Cardiac septum (tissue), 1 donor: ENCODE measurements at regions not wholly inside any gene's neighbourhood (a gene's known extent, or its start where the extent isn't known, plus 50 kb on each side); places are given as distances from the start of the nearest gene placed in this dataset.

ENCODE experiments used
- DNase-seq: peaks from one replicate; pipeline ENCODE4 v3.0.0-alpha.2; 2020; ENCODE audit warnings: low spot score
- intact Hi-C: fragments of 100-400 bp; cut with DNase I; formaldehyde crosslinking; loops from one replicate; pipeline ENCODE4 v1.14.0; 2022
- donor health status: DM: no; HTN: no; CAD: no.

GRCh38 chr14:54278665-54279295, 118.0 kb upstream of the CDKN3 start:
- intact Hi-C loops = no loop called here
- no peak for DNase-seq

GRCh38 chr14:54282849-54283248, 114.0 kb upstream of the CDKN3 start:
- intact Hi-C loops = no loop called here
- no peak for DNase-seq

GRCh38 chr14:54285030-54285429, 111.8 kb upstream of the CDKN3 start:
- DNase-seq = no peak
- intact Hi-C loops = no loop called here

DNA sequence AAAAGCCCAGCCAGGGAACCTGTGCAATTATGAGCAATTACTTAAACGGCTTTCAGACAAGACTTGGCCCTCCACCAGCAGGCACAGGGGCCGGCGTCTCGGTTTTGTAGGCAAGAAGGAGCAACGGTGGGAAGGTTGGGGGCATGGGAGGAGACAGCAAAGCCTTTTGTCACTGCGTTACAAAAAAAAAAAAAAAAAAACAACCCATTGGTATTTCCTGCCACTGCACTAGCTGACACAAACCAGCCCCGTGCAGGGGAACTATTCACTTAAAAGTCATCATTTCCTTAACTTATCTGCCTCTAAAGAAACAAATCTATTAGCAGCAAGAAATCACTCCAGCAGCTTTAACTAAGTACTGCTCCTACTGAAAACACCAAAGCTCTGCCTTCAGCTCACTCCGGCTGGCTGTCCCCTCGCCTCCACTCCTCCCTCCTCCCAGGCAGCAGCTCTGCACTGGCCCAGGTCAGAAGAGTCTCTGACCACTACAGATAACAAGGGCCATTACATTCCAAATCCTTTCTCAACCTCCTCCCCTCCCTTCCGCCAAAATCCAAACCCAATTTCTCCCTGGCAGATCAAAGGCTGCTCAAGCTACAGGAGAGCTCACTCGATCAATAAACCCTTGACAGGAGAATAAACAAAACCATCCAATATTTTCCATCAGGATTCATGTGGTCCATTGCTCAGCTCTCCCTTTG, 105.2 kb upstream of the CDKN3 start:
- intact Hi-C loops = no loop called here
- DNase-seq = no peak

GRCh38 chr14:54294802-54295201, 102.0 kb upstream of the CDKN3 start:
- DNase-seq = no peak

GRCh38 chr14:54299410-54300363, 97.1 kb upstream of the CDKN3 start:
- no peak for DNase-seq
- intact Hi-C loops = no loop called here

More at GRCh38 chr14:54294802-54295201, 102.0 kb upstream of the CDKN3 start:
- intact Hi-C loops = no loop called here

DNA sequence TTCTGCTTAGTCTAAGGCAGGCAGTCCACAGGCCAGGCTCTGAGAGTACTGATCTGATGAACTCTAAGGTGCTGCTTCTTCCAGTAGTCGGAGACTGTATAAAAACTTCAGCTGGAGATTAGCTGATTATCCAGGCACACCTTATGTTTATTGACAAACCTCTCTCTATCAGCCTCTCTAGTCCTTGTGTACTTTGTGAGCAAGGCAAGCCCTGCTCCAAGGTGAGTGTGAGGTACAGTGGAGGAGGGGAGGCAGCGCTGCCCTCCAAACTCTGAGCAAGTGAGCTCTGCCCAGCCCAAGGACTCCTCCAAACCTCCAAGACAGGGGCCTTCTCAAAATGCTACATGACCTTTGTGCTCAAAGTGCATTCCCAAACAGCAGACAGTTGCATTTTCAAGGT, 95.9 kb upstream of the CDKN3 start:
- no peak for DNase-seq
- intact Hi-C loops = no loop called here

GRCh38 chr14:54301359-54301758, 95.4 kb upstream of the CDKN3 start:
- no peak for DNase-seq
- intact Hi-C loops = no loop called here

GRCh38 chr14:54306806-54307205, 90.0 kb upstream of the CDKN3 start:
- DNase-seq = no peak
- intact Hi-C loops = no loop called here

DNA sequence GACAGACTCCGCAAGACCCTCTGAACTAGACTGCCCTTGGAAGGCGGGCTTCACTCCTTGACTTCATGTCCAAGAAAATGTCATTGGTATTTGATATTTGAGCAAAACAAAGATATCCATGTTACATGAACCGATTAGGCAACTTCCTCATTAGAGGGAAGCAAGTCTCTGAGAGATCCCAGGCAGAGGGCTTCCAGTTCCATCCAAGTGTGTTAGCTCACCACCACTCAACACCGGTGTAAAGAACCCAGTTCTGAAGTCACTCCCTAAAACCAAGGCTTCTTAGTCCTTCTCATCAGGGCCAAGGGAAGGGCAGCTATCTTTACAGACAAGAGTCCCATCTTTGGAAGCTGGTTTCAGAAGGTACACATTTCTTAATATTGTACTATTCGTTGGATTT, 87.2 kb upstream of the CDKN3 start:
- DNase-seq = no peak
- intact Hi-C loops = no loop called here

DNA sequence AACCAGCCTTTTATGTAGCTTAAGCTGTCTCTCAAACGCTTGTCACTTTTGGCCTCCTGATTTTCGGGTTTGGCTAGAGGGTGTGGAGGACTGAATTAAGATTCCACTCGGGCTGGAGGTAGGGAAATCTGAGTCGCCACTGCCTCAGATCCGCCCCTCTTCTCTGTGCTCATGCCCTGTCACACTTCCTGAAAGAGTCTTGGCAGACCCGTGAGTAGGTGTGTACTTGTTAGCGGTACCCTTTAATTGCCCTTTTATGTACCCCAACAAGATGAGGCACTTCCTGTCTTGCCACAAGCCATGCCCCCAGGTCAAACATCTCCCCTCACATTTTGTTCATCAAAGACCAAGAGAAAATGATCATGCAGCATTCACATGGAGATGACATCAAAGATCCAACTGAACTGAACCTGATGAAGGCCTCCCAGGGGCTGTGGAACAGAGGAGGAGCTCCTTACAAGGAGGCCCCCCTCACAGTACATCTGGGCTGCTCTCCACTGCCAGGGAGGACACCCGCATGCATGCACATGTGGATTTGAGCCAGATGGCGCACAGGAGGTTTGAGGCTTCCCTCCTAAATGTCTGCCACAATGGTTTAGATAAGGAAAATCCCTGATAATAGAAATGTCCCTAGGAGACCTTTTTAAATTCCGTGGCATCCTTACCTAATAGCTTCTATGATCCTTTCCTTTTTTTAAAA, 86.5 kb upstream of the CDKN3 start:
- intact Hi-C loops = no loop called here
- no peak for DNase-seq

GRCh38 chr14:54310851-54311228, 86.0 kb upstream of the CDKN3 start:
- intact Hi-C loops = no loop called here
- DNase-seq = no peak

GRCh38 chr14:54312166-54312801, 84.5 kb upstream of the CDKN3 start:
- intact Hi-C loops = no loop called here
- no peak for DNase-seq

- intact Hi-C loops = no loop called here
These were observed 82.3 kb upstream of the CDKN3 start for GRCh38 chr14:54314365-54315104.

GRCh38 chr14:54316652-54317051, 80.2 kb upstream of the CDKN3 start:
- no peak for DNase-seq
- intact Hi-C loops = no loop called here

More at GRCh38 chr14:54314365-54315104, 82.3 kb upstream of the CDKN3 start:
- DNase-seq = no peak

GRCh38 chr14:54317391-54317790, 79.4 kb upstream of the CDKN3 start:
- intact Hi-C loops = no loop called here
- DNase-seq = no peak

- intact Hi-C loops = no loop called here
- no peak for DNase-seq
These were observed 74.6 kb upstream of the CDKN3 start for GRCh38 chr14:54322246-54322645.

GRCh38 chr14:54322701-54323337, 74.0 kb upstream of the CDKN3 start:
- intact Hi-C loops = no loop called here
- no peak for DNase-seq
